Keratinocyte (primary cell): ENCODE measurements at regions not wholly inside any gene's neighbourhood (a gene's known extent, or its start where the extent isn't known, plus 50 kb on each side); places are given as distances from the start of the nearest gene placed in this dataset.

ENCODE experiments used
- EZH2 ChIP-seq: IDR thresholded peaks from one replicate; pipeline ENCODE4 v1.6.1; 2012; ENCODE audit warnings: inconsistent platforms, mild to moderate bottlenecking, low read length, moderate library complexity
- TF ChIP-seq, protein P1 (sequence below), 3 experiments: IDR thresholded peaks in 1 of 3; conservative IDR thresholded peaks in 1 of 3; optimal IDR thresholded peaks in 1 of 3; 2 replicates in 2 of 3; 3 replicates in 1 of 3; pipeline versions ENCODE3 to v1.5.1; 2011; ENCODE audit warnings: low read length in 3 of 3, mild to moderate bottlenecking in 3 of 3, moderate library complexity in 2 of 3, control low read depth in 1 of 3, inconsistent platforms in 1 of 3; ENCODE audit not compliant: insufficient read depth in 2 of 3; ENCODE audit errors: extremely low read depth in 1 of 3

DNA sequence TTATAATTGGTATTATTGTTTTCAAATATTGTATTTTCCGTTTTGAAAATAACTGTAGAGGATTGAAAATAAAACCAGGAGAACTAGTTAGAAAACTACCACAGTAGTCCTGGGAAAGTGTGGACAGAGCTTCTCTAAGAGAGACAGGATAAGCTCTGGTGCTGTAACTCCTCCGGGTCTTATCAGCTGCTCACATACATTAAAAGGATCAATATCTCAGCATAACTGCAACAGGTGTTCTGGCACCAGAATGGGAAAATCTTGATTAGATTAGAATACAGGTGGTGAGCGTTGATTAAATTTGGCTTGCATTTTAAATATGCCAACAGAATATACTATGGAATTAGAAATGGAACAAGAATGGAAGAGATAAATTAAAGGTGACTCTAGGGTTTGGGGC, 1138.9 kb upstream of the ADGRB3 start:
- TF ChIP-seq, protein P1, sequence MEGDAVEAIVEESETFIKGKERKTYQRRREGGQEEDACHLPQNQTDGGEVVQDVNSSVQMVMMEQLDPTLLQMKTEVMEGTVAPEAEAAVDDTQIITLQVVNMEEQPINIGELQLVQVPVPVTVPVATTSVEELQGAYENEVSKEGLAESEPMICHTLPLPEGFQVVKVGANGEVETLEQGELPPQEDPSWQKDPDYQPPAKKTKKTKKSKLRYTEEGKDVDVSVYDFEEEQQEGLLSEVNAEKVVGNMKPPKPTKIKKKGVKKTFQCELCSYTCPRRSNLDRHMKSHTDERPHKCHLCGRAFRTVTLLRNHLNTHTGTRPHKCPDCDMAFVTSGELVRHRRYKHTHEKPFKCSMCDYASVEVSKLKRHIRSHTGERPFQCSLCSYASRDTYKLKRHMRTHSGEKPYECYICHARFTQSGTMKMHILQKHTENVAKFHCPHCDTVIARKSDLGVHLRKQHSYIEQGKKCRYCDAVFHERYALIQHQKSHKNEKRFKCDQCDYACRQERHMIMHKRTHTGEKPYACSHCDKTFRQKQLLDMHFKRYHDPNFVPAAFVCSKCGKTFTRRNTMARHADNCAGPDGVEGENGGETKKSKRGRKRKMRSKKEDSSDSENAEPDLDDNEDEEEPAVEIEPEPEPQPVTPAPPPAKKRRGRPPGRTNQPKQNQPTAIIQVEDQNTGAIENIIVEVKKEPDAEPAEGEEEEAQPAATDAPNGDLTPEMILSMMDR (optimal IDR thresholded peaks at IDR 0.05 in 1 of 3, IDR thresholded peaks at IDR 0.05 in 1 of 3, conservative IDR thresholded peaks at IDR 0.05 in 1 of 3; ENCODE audit: extremely low read depth in 1 of 3, insufficient read depth in 2 of 3, low read length in 3 of 3): no peak
- no peak for TF ChIP-seq EZH2
